IMR-90 (cell line): ENCODE measurements at regions not wholly inside any gene's neighbourhood (a gene's known extent, or its start where the extent isn't known, plus 50 kb on each side); places are given as distances from the start of the nearest gene placed in this dataset.
A peak's percentile ranks its signal among the peaks of the same experiment; 100 is the strongest.

Source experiments
- ATAC-seq: fragments of 200-7000 bp; cut with Tn5 transposase; 2 replicates; pipeline ENCODE4 v1.9.1; 2020; ENCODE audit warnings: low read depth, mild to moderate bottlenecking, moderate library complexity
- BruUV-seq: library from RNA; stranded (reverse); fragments of 400-500 nt; replicated peaks from 2 replicates; lab custom pipeline; 2021; lab: Mats Ljungman, UMichigan
- CTCF ChIA-PET: fragments of 300-600 bp; formaldehyde crosslinking; extraction: SDS; loops from one replicate; lab custom pipeline; 2021; ENCODE audit warnings: antibody characterized with exemption; lab: Yijun Ruan, JAX
- POLR2A ChIA-PET: fragments of 300-600 bp; sonication (Branson Sonifier 250); formaldehyde crosslinking; loops from one replicate; lab custom pipeline; 2022; ENCODE audit warnings: antibody characterized with exemption; ENCODE audit not compliant: unreplicated experiment; lab: Charles Lee
- DNase-seq: peaks from one replicate; pipeline ENCODE4 v3.0.0; 2013
- H2AFZ ChIP-seq: replicated peaks from 2 replicates; pipeline ENCODE3; 2013; ENCODE audit warnings: low read length, mild to moderate bottlenecking; ENCODE audit not compliant: poor library complexity
- H2AK5ac ChIP-seq: 2 replicates; pipeline ENCODE4 v1.6.1; 2013; ENCODE audit warnings: low read depth, low read length, inconsistent platforms
- H2AK9ac ChIP-seq: replicated peaks from 2 replicates; pipeline ENCODE3; 2013; ENCODE audit warnings: mild to moderate bottlenecking, low read depth, low read length, moderate library complexity; ENCODE audit not compliant: poor library complexity
- H2BK120ac ChIP-seq: 2 replicates; pipeline ENCODE4 v1.6.1; 2013; ENCODE audit warnings: low read depth, low read length, inconsistent platforms
- H2BK15ac ChIP-seq: 3 replicates; pipeline ENCODE4 v1.6.1; 2013; ENCODE audit warnings: low read depth, low read length, inconsistent platforms
- H2BK20ac ChIP-seq: 2 replicates; pipeline ENCODE4 v1.6.1; 2013; ENCODE audit warnings: low read depth, mild to moderate bottlenecking, inconsistent platforms, low read length, moderate library complexity
- H2BK5ac ChIP-seq: 2 replicates; pipeline ENCODE4 v1.6.1; 2013; ENCODE audit warnings: mild to moderate bottlenecking, low read depth, low read length, inconsistent platforms; ENCODE audit not compliant: poor library complexity, severe bottlenecking
- H3K14ac ChIP-seq: replicated peaks from 2 replicates; pipeline ENCODE4 v1.6.1; 2013; ENCODE audit warnings: low read depth, low read length, inconsistent platforms
- H3K18ac ChIP-seq: 2 replicates; pipeline ENCODE4 v1.6.1; 2013; ENCODE audit warnings: low read depth, low read length, control low read depth
- H3K23ac ChIP-seq: 2 replicates; pipeline ENCODE4 v1.6.1; 2013; ENCODE audit warnings: low read depth, low read length, inconsistent platforms
- H3K27ac ChIP-seq: 2 replicates; pipeline ENCODE4 v1.5.1; 2013; ENCODE audit warnings: mild to moderate bottlenecking, control low read depth, low read length; ENCODE audit not compliant: insufficient read depth
- H3K27me3 ChIP-seq: 2 replicates; pipeline ENCODE4 v1.6.1; 2013; ENCODE audit warnings: low read length; ENCODE audit not compliant: control insufficient read depth, insufficient read depth
- H3K36me3 ChIP-seq: 2 replicates; pipeline ENCODE4 v1.6.1; 2013; ENCODE audit warnings: low read length, mixed read lengths; ENCODE audit not compliant: control insufficient read depth, insufficient read depth
- H3K4ac ChIP-seq: 2 replicates; pipeline ENCODE4 v1.6.1; 2013; ENCODE audit warnings: low read depth, low read length, inconsistent platforms
- H3K4me1 ChIP-seq: 2 replicates; pipeline ENCODE4 v1.6.1; 2013; ENCODE audit warnings: low read length, mixed read lengths; ENCODE audit not compliant: control insufficient read depth, insufficient read depth
- H3K4me2 ChIP-seq: 2 replicates; pipeline ENCODE4 v1.6.1; 2013; ENCODE audit warnings: low read depth, mild to moderate bottlenecking, control low read depth, low read length, moderate library complexity
- H3K4me3 ChIP-seq: 2 replicates; pipeline ENCODE4 v1.5.1; 2013; ENCODE audit warnings: low read depth, mild to moderate bottlenecking, control low read depth, low read length, moderate library complexity; ENCODE audit not compliant: insufficient read depth
- H3K56ac ChIP-seq: 2 replicates; pipeline ENCODE4 v1.6.1; 2013; ENCODE audit warnings: low read length, inconsistent platforms; ENCODE audit not compliant: insufficient read depth; ENCODE audit errors: extremely low read depth
- H3K79me1 ChIP-seq, 2 experiments: 2 replicates each; pipeline ENCODE4 v1.6.1; 2013; ENCODE audit warnings: low read length in 2 of 2, inconsistent platforms in 1 of 2, low read depth in 1 of 2
- H3K9ac ChIP-seq: 2 replicates; pipeline ENCODE4 v1.6.1; 2013; ENCODE audit warnings: low read depth, low read length, control low read depth
- H3K9me1 ChIP-seq: 2 replicates; pipeline ENCODE4 v1.6.1; 2013; ENCODE audit warnings: low read length, inconsistent platforms; ENCODE audit not compliant: insufficient read depth
- H3K9me3 ChIP-seq: 2 replicates; pipeline ENCODE4 v1.6.1; 2013; ENCODE audit warnings: low read length; ENCODE audit not compliant: control insufficient read depth, insufficient read depth
- H4K20me1 ChIP-seq: 2 replicates; pipeline ENCODE4 v1.6.1; 2013; ENCODE audit warnings: low read length, inconsistent platforms; ENCODE audit not compliant: insufficient read depth
- H4K5ac ChIP-seq: 2 replicates; pipeline ENCODE4 v1.6.1; 2013; ENCODE audit warnings: mild to moderate bottlenecking, low read depth, low read length, control low read depth
- H4K8ac ChIP-seq, 2 experiments: 2 replicates each; pipeline ENCODE4 v1.6.1; 2013; ENCODE audit warnings: low read depth in 2 of 2, low read length in 2 of 2, control low read depth in 1 of 2, inconsistent platforms in 1 of 2
- H4K91ac ChIP-seq: 2 replicates; pipeline ENCODE4 v1.6.1; 2013; ENCODE audit warnings: low read depth, low read length, inconsistent platforms; ENCODE audit not compliant: insufficient read depth
- BHLHE40 ChIP-seq: fragments of 150-350 bp; IDR thresholded peaks from 2 replicates; pipeline ENCODE4 v1.6.1; 2016; ENCODE audit warnings: mild to moderate bottlenecking, low read depth, low read length
- CEBPB ChIP-seq: IDR thresholded peaks from 2 replicates; pipeline ENCODE4 v1.6.1; 2012; ENCODE audit warnings: low read depth, low read length, improper control_type of control experiment
- CTCF ChIP-seq: conservative IDR thresholded peaks from 2 replicates; pipeline ENCODE4 v1.5.1; 2012; ENCODE audit warnings: mild to moderate bottlenecking, low read depth, low read length, improper control_type of control experiment
- ELK1 ChIP-seq: fragments of 150-350 bp; IDR thresholded peaks from 2 replicates; pipeline ENCODE4 v1.6.1; 2016; ENCODE audit warnings: low read depth, mild to moderate bottlenecking, low read length, moderate library complexity, borderline replicate concordance
- MAFK ChIP-seq: IDR thresholded peaks from 2 replicates; pipeline ENCODE4 v1.6.1; 2012; ENCODE audit warnings: low read depth, low read length, improper control_type of control experiment
- MAZ ChIP-seq: IDR thresholded peaks from 2 replicates; pipeline ENCODE4 v1.6.1; 2012; ENCODE audit warnings: low read depth, mild to moderate bottlenecking, low read length, improper control_type of control experiment, moderate library complexity, borderline replicate concordance
- NFE2L2 ChIP-seq: fragments of 150-350 bp; IDR thresholded peaks from 2 replicates; pipeline ENCODE4 v1.6.1; 2016; ENCODE audit warnings: low read depth, mild to moderate bottlenecking, low read length
- POLR2A ChIP-seq: IDR thresholded peaks from 2 replicates; pipeline ENCODE4 v1.6.1; 2012; ENCODE audit warnings: mild to moderate bottlenecking, low read depth, low read length
- RAD21 ChIP-seq: IDR thresholded peaks from 2 replicates; pipeline ENCODE4 v1.6.1; 2012; ENCODE audit warnings: low read length, improper control_type of control experiment
- RCOR1 ChIP-seq: IDR thresholded peaks from 2 replicates; pipeline ENCODE4 v1.6.1; 2012; ENCODE audit warnings: mild to moderate bottlenecking, low read length, improper control_type of control experiment; ENCODE audit not compliant: insufficient replicate concordance
- RFX5 ChIP-seq: IDR thresholded peaks from 2 replicates; pipeline ENCODE4 v1.8.0; 2012; ENCODE audit warnings: low read depth, mild to moderate bottlenecking, low read length, moderate library complexity
- SMC3 ChIP-seq: fragments of 150-350 bp; IDR thresholded peaks from 2 replicates; pipeline ENCODE4 v1.6.1; 2016; ENCODE audit warnings: low read depth, mild to moderate bottlenecking, antibody characterized with exemption, low read length, moderate library complexity
- USF2 ChIP-seq: fragments of 150-350 bp; IDR thresholded peaks from 2 replicates; pipeline ENCODE4 v1.6.1; 2017; ENCODE audit warnings: mild to moderate bottlenecking, antibody characterized with exemption, low read length, low read depth
- WGBS, 2 experiments: methylation state at CpG; one replicate each; pipeline versions ENCODE4 v1.1.5 to v1.1.7; 2013; ENCODE audit warnings: missing lambda C conversion rate in 2 of 2; ENCODE audit not compliant: insufficient read length in 1 of 2; ENCODE audit errors: extremely low coverage in 2 of 2; 5-methylcytosine and 5-hydroxymethylcytosine counted together
- dilution Hi-C: fragments of 300-500 bp; cut with HindIII; formaldehyde crosslinking; loops from one replicate; pipeline ENCODE4 v1.14.3; 2018; ENCODE audit warnings: low sequenced_read_pairs; ENCODE audit not compliant: unreplicated experiment
- in situ Hi-C: fragments of 300-500 bp; cut with MboI; formaldehyde crosslinking; loops from 3 replicates; pipeline ENCODE4 v1.14.3; 2019; ENCODE audit warnings: low sequenced_read_pairs, inconsistent platforms, mixed read lengths
- intact Hi-C: fragments of 100-400 bp; cut with micrococcal nuclease; formaldehyde crosslinking; loops from 2 replicates; pipeline ENCODE4 v1.10.0; 2022

GRCh38 chr19:28960986-28961705 lies 251.8 kb downstream of the UQCRFS1 start (continued):
- TF ChIP-seq CEBPB: no peak

- H2BK20ac ChIP-seq: peak overlapping the region; percentile 91
- peak overlapping the region; percentile 88 for H3K14ac ChIP-seq
- DNase-seq: no peak
- dilution Hi-C loops: no loop called here
- H3K56ac ChIP-seq: peak overlapping the region; percentile 96; the same call in 1 of the 2 replicates
- ChIA-PET CTCF (no interaction called here), POLR2A (no interaction called here)
- BruUV-seq: no TSS peak
- no peaks in the 10 kb centered on the region for H3K36me3 ChIP-seq
- intact Hi-C loops: no loop called here
- H3K4me1 ChIP-seq: peaks cover 11% of the 10 kb centered on the region
- H3K27me3 ChIP-seq: no peaks in the 10 kb centered on the region
- H2BK15ac ChIP-seq: peak overlapping the region; percentile 94; the same call in 2 of the 3 replicates
- H2BK120ac ChIP-seq: peak overlapping the region; percentile 98
- H2AK9ac ChIP-seq: no peak overlapping the region
- no peak overlapping the region for H3K9ac ChIP-seq
- H3K18ac ChIP-seq: peak overlapping the region; percentile 99; the same call in 1 of the 2 replicates
- peak overlapping the region; percentile 95; the same call in 1 of the 2 replicates for H4K5ac ChIP-seq
- WGBS, 2 experiments: no CpG with 5 or more reads among the region's 1 CpG
- peak overlapping the region; percentile 87 to 96 for H4K8ac ChIP-seq
- H3K9me1 ChIP-seq: 0 out of 2 replicates have a peak, but pooled peaks cover 3% of the 10 kb centered on the region
- in situ Hi-C loops: no loop called here
- H3K9me3 ChIP-seq: no peaks in the 10 kb centered on the region
- peak overlapping the region; percentile 93 for H3K27ac ChIP-seq
- ATAC-seq: no peak; the same call in 1 of the 2 replicates
- H4K20me1 ChIP-seq: no peaks in the 10 kb centered on the region
- H3K4me2 ChIP-seq: no peak overlapping the region
- peak overlapping the region; percentile 75; the same call in 1 of the 2 replicates for H3K23ac ChIP-seq
- no peak overlapping the region for H2AFZ ChIP-seq
- peak overlapping the region; percentile 97 for H3K4ac ChIP-seq
- peak overlapping the region; percentile 100 for H2BK5ac ChIP-seq
- H2AK5ac ChIP-seq: peak overlapping the region; percentile 92
- no peak overlapping the region for H3K4me3 ChIP-seq
- peak overlapping the region; percentile 98 for H4K91ac ChIP-seq
- H3K79me1 ChIP-seq: no peaks in the 10 kb centered on the region
- no peak for TF ChIP-seq BHLHE40
- TF ChIP-seq RAD21: no peak
- TF ChIP-seq USF2: no peak
- no peak for TF ChIP-seq ELK1
- no peak for TF ChIP-seq RCOR1
- TF ChIP-seq MAFK: no peak
- no peak for TF ChIP-seq SMC3
- TF ChIP-seq NFE2L2: no peak
- no peak for TF ChIP-seq POLR2A
- no peak for TF ChIP-seq RFX5
- TF ChIP-seq CTCF: no peak
- TF ChIP-seq CEBPB: no peak
- no peak for TF ChIP-seq MAZ
These were observed 252.4 kb downstream of the UQCRFS1 start for GRCh38 chr19:28960586-28960985.
